Neural progenitor cell (in vitro differentiated cells): ENCODE measurements at regions not wholly inside any gene's neighbourhood (a gene's known extent, or its start where the extent isn't known, plus 50 kb on each side); places are given as distances from the start of the nearest gene placed in this dataset.
A peak's percentile ranks its signal among the peaks of the same experiment; 100 is the strongest.

ENCODE experiments used
- DNase-seq: peaks from one replicate; pipeline ENCODE4 v3.0.0-alpha.2; 2016; ENCODE audit warnings: low spot score
- H2AFZ ChIP-seq: fragments of 200-600 bp; sonication (generic); replicated peaks from 2 replicates; pipeline ENCODE4 v1.6.1; 2016; ENCODE audit warnings: antibody characterized with exemption
- H3F3A ChIP-seq: fragments of 200-600 bp; sonication (generic); 2 replicates; pipeline ENCODE4 v1.6.1; 2016; ENCODE audit warnings: antibody characterized with exemption, low read depth
- H3K27ac ChIP-seq: fragments of 200-600 bp; sonication (generic); 2 replicates; pipeline ENCODE4 v1.5.1; 2016; ENCODE audit warnings: mild to moderate bottlenecking
- H3K27me3 ChIP-seq: fragments of 200-600 bp; sonication (generic); 2 replicates; pipeline ENCODE4 v1.6.1; 2016; ENCODE audit warnings: mild to moderate bottlenecking, moderate library complexity
- H3K36me3 ChIP-seq: fragments of 200-600 bp; sonication (generic); 2 replicates; pipeline ENCODE4 v1.5.1; 2016
- H3K4me1 ChIP-seq: fragments of 200-600 bp; sonication (generic); 2 replicates; pipeline ENCODE4 v1.6.1; 2016; ENCODE audit warnings: mixed run types
- H3K4me2 ChIP-seq: fragments of 200-600 bp; sonication (generic); 2 replicates; pipeline ENCODE4 v1.6.1; 2016
- H3K4me3 ChIP-seq: fragments of 200-600 bp; sonication (generic); 2 replicates; pipeline ENCODE4 v1.5.1; 2016
- H3K79me2 ChIP-seq: fragments of 200-600 bp; sonication (generic); 2 replicates; pipeline ENCODE4 v1.6.1; 2016; ENCODE audit warnings: low read depth
- H3K9ac ChIP-seq: fragments of 200-600 bp; sonication (generic); 2 replicates; pipeline ENCODE4 v1.6.1; 2016
- H3K9me3 ChIP-seq: fragments of 200-600 bp; sonication (generic); 2 replicates; pipeline ENCODE4 v1.5.1; 2016; ENCODE audit warnings: low read depth
- H4K20me1 ChIP-seq: fragments of 200-600 bp; sonication (generic); 2 replicates; pipeline ENCODE4 v1.6.1; 2016; ENCODE audit warnings: low read depth
- H3K27ac Mint-ChIP-seq: 3 replicates; pipeline ENCODE4 v1.8.0; 2021; ENCODE audit warnings: mixed read lengths
- H3K27me3 Mint-ChIP-seq: 2 replicates; pipeline ENCODE4 v1.8.0; 2022; ENCODE audit warnings: low read depth, mild to moderate bottlenecking, inconsistent platforms, moderate library complexity, mixed read lengths; ENCODE audit not compliant: insufficient read depth
- H3K36me3 Mint-ChIP-seq: 3 replicates; pipeline ENCODE4 v1.8.0; 2021; ENCODE audit warnings: mixed read lengths
- H3K4me1 Mint-ChIP-seq: 3 replicates; pipeline ENCODE4 v1.8.0; 2021; ENCODE audit warnings: mixed read lengths
- H3K4me3 Mint-ChIP-seq: 3 replicates; pipeline ENCODE4 v1.8.0; 2021; ENCODE audit warnings: mild to moderate bottlenecking, moderate library complexity, mixed read lengths
- H3K9me3 Mint-ChIP-seq: 3 replicates; pipeline ENCODE4 v1.8.0; 2020; ENCODE audit warnings: mixed read lengths
- CTCF ChIP-seq: fragments of 200-600 bp; sonication (generic); IDR thresholded peaks from 2 replicates; pipeline ENCODE4 v1.5.1; 2017; ENCODE audit warnings: antibody characterized with exemption, mild to moderate bottlenecking
- EZH2 ChIP-seq: fragments of 200-600 bp; sonication (generic); IDR thresholded peaks from 2 replicates; pipeline ENCODE4 v1.6.1; 2017; ENCODE audit warnings: antibody characterized with exemption, mild to moderate bottlenecking, moderate library complexity
- EZH2phosphoT487 ChIP-seq: fragments of 200-600 bp; sonication (generic); IDR thresholded peaks from 2 replicates; pipeline ENCODE4 v1.6.1; 2017; ENCODE audit warnings: antibody characterized with exemption

DNA sequence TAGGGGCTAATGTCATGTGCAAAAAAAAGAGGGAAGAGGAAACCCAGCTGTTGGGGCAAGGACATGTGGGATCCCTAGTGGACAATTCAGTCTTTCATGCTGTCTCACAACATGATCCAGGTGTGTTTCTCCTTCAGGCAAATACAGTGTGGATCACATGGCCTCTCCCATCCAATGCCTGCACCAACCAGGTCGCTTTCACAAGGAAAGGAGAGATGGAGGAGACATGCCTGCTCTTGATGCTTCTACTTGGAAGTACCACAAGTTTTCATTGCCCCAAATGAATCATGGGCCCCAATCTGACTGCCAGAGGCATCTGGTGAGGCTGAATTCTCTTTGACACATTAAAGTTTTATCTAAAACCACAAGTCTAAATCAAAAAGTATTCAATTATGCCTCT lies 82.1 kb downstream of the DLEU7 start:
- no peaks in the 10 kb centered on the region for H3K36me3 ChIP-seq
- H3K79me2 ChIP-seq = no peaks in the 10 kb centered on the region
- H3F3A ChIP-seq = no peaks in the 10 kb centered on the region
- TF ChIP-seq EZH2 (no peak), CTCF (no peak), EZH2phosphoT487 (no peak)
- H3K9ac ChIP-seq = no peak overlapping the region
- H3K27ac ChIP-seq = no peak overlapping the region
- no peaks in the 10 kb centered on the region for H4K20me1 ChIP-seq
- H3K4me3 Mint-ChIP-seq = no peak overlapping the region
- no peak overlapping the region for H3K4me2 ChIP-seq
- no peak overlapping the region for H3K27ac Mint-ChIP-seq
- peaks cover 15% of the 10 kb centered on the region for H3K4me1 Mint-ChIP-seq
- no peaks in the 10 kb centered on the region for H3K27me3 Mint-ChIP-seq
- H3K27me3 ChIP-seq = no peaks in the 10 kb centered on the region
- no peaks in the 10 kb centered on the region for H3K4me1 ChIP-seq
- H2AFZ ChIP-seq = no peak overlapping the region
- no peak overlapping the region for H3K4me3 ChIP-seq
- no peaks in the 10 kb centered on the region for H3K9me3 Mint-ChIP-seq
- no peak for DNase-seq
- peaks cover 3% of the 10 kb centered on the region for H3K9me3 ChIP-seq
- H3K36me3 Mint-ChIP-seq = no peaks in the 10 kb centered on the region

DNA sequence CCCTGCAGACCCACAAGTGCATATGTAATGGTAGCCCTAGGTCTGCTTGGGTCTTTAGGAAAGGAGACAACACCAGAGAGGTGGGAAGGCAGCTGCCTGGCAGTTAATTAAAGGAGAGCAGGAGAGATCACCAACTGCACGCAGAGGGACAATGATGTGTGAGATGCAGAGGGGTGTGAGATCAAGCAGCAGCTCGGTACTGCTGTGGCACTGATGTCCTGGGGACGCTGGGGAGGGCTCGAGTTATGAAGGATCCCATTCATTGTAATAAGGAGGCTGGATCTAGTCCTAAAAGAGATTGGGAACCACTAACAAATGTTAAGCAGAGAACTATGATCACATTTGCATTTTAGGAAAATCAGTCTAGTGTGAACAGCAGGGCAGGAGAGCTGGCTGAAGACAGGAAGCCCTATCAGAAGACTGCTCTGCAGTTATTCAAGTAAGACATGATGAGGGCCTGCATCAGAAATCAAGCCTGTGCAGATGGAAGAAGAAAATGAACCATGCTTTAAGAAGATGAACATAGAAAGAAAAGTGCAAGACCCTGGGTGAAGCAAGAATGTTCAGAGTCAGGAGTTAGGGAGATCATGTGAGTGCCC lies 80.4 kb downstream of the DLEU7 start:
- no peaks in the 10 kb centered on the region for H3K9me3 Mint-ChIP-seq
- H3K27ac Mint-ChIP-seq = no peak overlapping the region
- Histone ChIP-seq H3K4me3 (no peak overlapping the region), H3K27ac (no peak overlapping the region), H3K36me3 (no peaks in the 10 kb centered on the region), H3K4me2 (no peak overlapping the region), H4K20me1 (no peaks in the 10 kb centered on the region), H3K27me3 (no peaks in the 10 kb centered on the region), H3K79me2 (no peaks in the 10 kb centered on the region), H3K9ac (no peak overlapping the region), H3K9me3 (peaks cover 3% of the 10 kb centered on the region), H2AFZ (no peak overlapping the region), H3F3A (no peaks in the 10 kb centered on the region), H3K4me1 (no peaks in the 10 kb centered on the region)
- H3K4me1 Mint-ChIP-seq = peaks cover 10% of the 10 kb centered on the region
- no peaks in the 10 kb centered on the region for H3K27me3 Mint-ChIP-seq
- H3K36me3 Mint-ChIP-seq = no peaks in the 10 kb centered on the region
- H3K4me3 Mint-ChIP-seq = no peak overlapping the region
- DNase-seq = peak; percentile 7
- TF ChIP-seq CTCF (no peak), EZH2phosphoT487 (no peak), EZH2 (no peak)

- Mint-ChIP-seq H3K27ac (no peak overlapping the region), H3K9me3 (no peaks in the 10 kb centered on the region), H3K36me3 (no peaks in the 10 kb centered on the region), H3K4me3 (no peak overlapping the region), H3K4me1 (peaks cover 10% of the 10 kb centered on the region), H3K27me3 (no peaks in the 10 kb centered on the region)
- H3K9ac ChIP-seq = no peak overlapping the region
- H3K27ac ChIP-seq = no peak overlapping the region
- no peaks in the 10 kb centered on the region for H3F3A ChIP-seq
- no peaks in the 10 kb centered on the region for H3K79me2 ChIP-seq
- no peaks in the 10 kb centered on the region for H3K9me3 ChIP-seq
- H3K4me1 ChIP-seq = no peaks in the 10 kb centered on the region
- no peak overlapping the region for H2AFZ ChIP-seq
- H3K4me2 ChIP-seq = no peak overlapping the region
- H3K27me3 ChIP-seq = no peaks in the 10 kb centered on the region
- no peak for TF ChIP-seq CTCF
- no peak for TF ChIP-seq EZH2
- no peak for TF ChIP-seq EZH2phosphoT487
- no peak overlapping the region for H3K4me3 ChIP-seq
- no peaks in the 10 kb centered on the region for H3K36me3 ChIP-seq
- DNase-seq = no peak
- H4K20me1 ChIP-seq = no peaks in the 10 kb centered on the region
These were observed 77.5 kb downstream of the DLEU7 start for GRCh38 chr13:50766013-50766412.
